WTC11 (cell line): ENCODE measurements at regions not wholly inside any gene's neighbourhood (a gene's known extent, or its start where the extent isn't known, plus 50 kb on each side); places are given as distances from the start of the nearest gene placed in this dataset.

Experiments
- ATAC-seq: fragments of 200-7000 bp; cut with Tn5 transposase; 2 replicates; pipeline ENCODE4 v1.10.0; 2021; ENCODE audit warnings: mild to moderate bottlenecking, moderate library complexity
- CTCF ChIA-PET: fragments of 300-600 bp; sonication (Branson Sonifier 250); formaldehyde crosslinking; loops from one replicate; lab custom pipeline; 2021; ENCODE audit warnings: antibody characterized with exemption; lab: Charles Lee
- POLR2A ChIA-PET: fragments of 350-600 bp; sonication (Branson Sonifier 250); formaldehyde crosslinking; loops from one replicate; lab custom pipeline; 2021; ENCODE audit warnings: antibody characterized with exemption; lab: Charles Lee
- DNase-seq: peaks from one replicate; pipeline ENCODE4 v3.0.0; 2021; ENCODE audit warnings: low spot score
- H3K27ac Mint-ChIP-seq: 2 replicates; pipeline ENCODE4 v1.8.0; 2021; ENCODE audit warnings: mixed read lengths
- H3K27me3 Mint-ChIP-seq: 2 replicates; pipeline ENCODE4 v1.8.0; 2021; ENCODE audit warnings: low read depth, mild to moderate bottlenecking, moderate library complexity, mixed read lengths
- H3K36me3 Mint-ChIP-seq: 2 replicates; pipeline ENCODE4 v1.8.0; 2021; ENCODE audit warnings: mixed read lengths
- H3K4me1 Mint-ChIP-seq: 2 replicates; pipeline ENCODE4 v1.8.0; 2022; ENCODE audit warnings: mixed read lengths
- H3K4me3 Mint-ChIP-seq: 2 replicates; pipeline ENCODE4 v1.8.0; 2021; ENCODE audit warnings: mild to moderate bottlenecking, moderate library complexity, mixed read lengths
- H3K9me3 Mint-ChIP-seq: 2 replicates; pipeline ENCODE4 v1.8.0; 2021; ENCODE audit warnings: mixed read lengths
- ATF1 ChIP-seq: sonication (generic); formaldehyde crosslinking; IDR thresholded peaks from 2 replicates; pipeline ENCODE4 v1.8.1; 2023; ENCODE audit warnings: mild to moderate bottlenecking, moderate library complexity, missing genetic modification reagents
- EMX1 ChIP-seq: fragments of 250-450 bp; sonication (Bioruptor Pico); IDR thresholded peaks from 2 replicates; pipeline ENCODE4 v1.8.0; 2021; ENCODE audit warnings: mild to moderate bottlenecking
- FOXK1 ChIP-seq: sonication (generic); formaldehyde crosslinking; IDR thresholded peaks from 2 replicates; pipeline ENCODE4 v1.8.0; 2022; ENCODE audit warnings: mild to moderate bottlenecking, moderate library complexity, missing genetic modification reagents
- GABPB1 ChIP-seq: sonication (generic); formaldehyde crosslinking; IDR thresholded peaks from 2 replicates; pipeline ENCODE4 v1.8.1; 2023; ENCODE audit warnings: mild to moderate bottlenecking, missing genetic modification reagents
- KAT7 ChIP-seq: sonication (generic); formaldehyde crosslinking; IDR thresholded peaks from 2 replicates; pipeline ENCODE4 v1.8.1; 2023; ENCODE audit warnings: missing genetic modification reagents, mild to moderate bottlenecking, borderline replicate concordance
- NR2C2 ChIP-seq: sonication (generic); formaldehyde crosslinking; IDR thresholded peaks from 2 replicates; pipeline ENCODE4 v1.8.0; 2022; ENCODE audit warnings: mild to moderate bottlenecking, missing genetic modification reagents
- RORB ChIP-seq: fragments of 250-450 bp; sonication (Bioruptor Pico); IDR thresholded peaks from 2 replicates; pipeline ENCODE4 v1.9.0; 2021; ENCODE audit warnings: mild to moderate bottlenecking
- SMAD3 ChIP-seq: sonication (generic); formaldehyde crosslinking; IDR thresholded peaks from 2 replicates; pipeline ENCODE4 v1.8.0; 2022; ENCODE audit warnings: missing genetic modification reagents, mild to moderate bottlenecking, borderline replicate concordance
- SP1 ChIP-seq: sonication (generic); formaldehyde crosslinking; conservative IDR thresholded peaks from 2 replicates; pipeline ENCODE4 v1.8.1; 2022; ENCODE audit warnings: missing genetic modification reagents
- TEAD1 ChIP-seq: sonication (generic); formaldehyde crosslinking; IDR thresholded peaks from 2 replicates; pipeline ENCODE4 v1.8.0; 2022; ENCODE audit warnings: mild to moderate bottlenecking, missing genetic modification reagents
- ZBTB21 ChIP-seq: sonication (generic); formaldehyde crosslinking; IDR thresholded peaks from 2 replicates; pipeline ENCODE4 v1.8.1; 2023; ENCODE audit warnings: mild to moderate bottlenecking, missing genetic modification reagents, borderline replicate concordance
- ZNF317 ChIP-seq: sonication (generic); formaldehyde crosslinking; IDR thresholded peaks from 2 replicates; pipeline ENCODE4 v1.8.1; 2023; ENCODE audit warnings: low read depth, mild to moderate bottlenecking, moderate library complexity, missing genetic modification reagents, borderline replicate concordance
- ZNF416 ChIP-seq: fragments of 250-450 bp; sonication (Bioruptor Pico); IDR thresholded peaks from 2 replicates; pipeline ENCODE4 v1.9.0; 2021; ENCODE audit warnings: mild to moderate bottlenecking, inconsistent platforms
- ZNF671 ChIP-seq: fragments of 250-450 bp; sonication (Bioruptor Pico); IDR thresholded peaks from 2 replicates; pipeline ENCODE4 v1.8.0; 2021; ENCODE audit warnings: mild to moderate bottlenecking
- TF ChIP-seq, protein P1 (sequence below): fragments of 250-450 bp; sonication (Bioruptor Pico); IDR thresholded peaks from 2 replicates; pipeline ENCODE4 v2.1.2; 2022; ENCODE audit warnings: mild to moderate bottlenecking, moderate library complexity
- TF ChIP-seq, protein P2 (sequence below): sonication (generic); formaldehyde crosslinking; IDR thresholded peaks from 2 replicates; pipeline ENCODE4 v1.8.0; 2023; ENCODE audit warnings: missing genetic modification reagents, mild to moderate bottlenecking, borderline replicate concordance
- TF ChIP-seq, protein P3 (sequence below): fragments of 250-450 bp; sonication (Bioruptor Pico); IDR thresholded peaks from 2 replicates; pipeline ENCODE4 v1.9.0; 2021; ENCODE audit warnings: mild to moderate bottlenecking
- TF ChIP-seq, protein P4 (sequence below): sonication (generic); formaldehyde crosslinking; IDR thresholded peaks from 2 replicates; pipeline ENCODE4 v1.8.1; 2022; ENCODE audit warnings: missing genetic modification reagents, borderline replicate concordance
- TF ChIP-seq, protein P5 (sequence below): sonication (generic); formaldehyde crosslinking; IDR thresholded peaks from 2 replicates; pipeline ENCODE4 v1.8.1; 2023; ENCODE audit warnings: mild to moderate bottlenecking, missing genetic modification reagents
- TF ChIP-seq, protein P6 (sequence below): sonication (generic); formaldehyde crosslinking; conservative IDR thresholded peaks from 2 replicates; pipeline ENCODE4 v1.8.1; 2023; ENCODE audit warnings: mild to moderate bottlenecking, low read depth, missing genetic modification reagents, moderate library complexity

DNA sequence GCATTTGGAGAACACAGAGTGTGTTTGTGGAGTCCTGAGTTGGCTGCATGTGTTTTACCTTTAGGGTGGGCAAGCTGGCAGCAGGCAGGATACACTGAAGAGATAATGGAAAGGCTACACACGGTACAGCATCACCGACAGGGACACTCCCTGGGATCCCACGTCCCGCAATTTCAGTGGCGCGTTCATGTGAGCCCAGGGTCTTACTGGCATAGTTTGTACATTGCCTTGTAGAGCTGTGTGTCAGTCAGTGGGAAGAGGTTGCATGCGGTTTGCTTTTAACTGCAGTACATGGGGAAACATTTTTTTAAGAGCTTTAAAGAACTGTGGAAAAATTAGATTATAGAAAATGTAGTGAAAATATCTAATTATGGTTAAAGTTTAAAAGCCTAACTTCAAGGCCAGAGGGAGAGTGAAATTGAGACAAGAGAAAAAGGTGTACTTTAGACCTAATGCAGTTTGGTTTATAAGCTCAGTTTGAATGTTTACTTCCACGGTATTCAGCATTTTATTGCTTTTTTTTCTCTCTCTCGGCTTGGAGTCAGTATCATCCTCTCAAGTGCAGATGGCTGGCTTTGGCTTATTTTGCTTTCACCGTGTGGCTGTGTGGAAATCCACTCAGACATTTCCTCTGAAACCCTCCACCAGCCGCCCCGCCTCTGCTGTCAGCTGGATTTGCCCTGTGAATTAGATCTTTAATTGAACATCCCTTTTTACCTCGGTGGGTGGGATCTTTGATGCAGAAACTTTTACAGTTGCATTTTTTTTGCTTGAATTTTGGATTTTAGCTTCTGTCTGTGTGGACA lies 364.2 kb upstream of the COBL start:
- TF ChIP-seq KAT7 (CRISPR knock-in tag) (no peak), GABPB1 (CRISPR knock-in tag) (no peak), ZNF317 (CRISPR knock-in tag) (no peak), ZNF416 (CRISPR knock-in tag) (no peak), SMAD3 (no peak)
- TF ChIP-seq, protein P1, sequence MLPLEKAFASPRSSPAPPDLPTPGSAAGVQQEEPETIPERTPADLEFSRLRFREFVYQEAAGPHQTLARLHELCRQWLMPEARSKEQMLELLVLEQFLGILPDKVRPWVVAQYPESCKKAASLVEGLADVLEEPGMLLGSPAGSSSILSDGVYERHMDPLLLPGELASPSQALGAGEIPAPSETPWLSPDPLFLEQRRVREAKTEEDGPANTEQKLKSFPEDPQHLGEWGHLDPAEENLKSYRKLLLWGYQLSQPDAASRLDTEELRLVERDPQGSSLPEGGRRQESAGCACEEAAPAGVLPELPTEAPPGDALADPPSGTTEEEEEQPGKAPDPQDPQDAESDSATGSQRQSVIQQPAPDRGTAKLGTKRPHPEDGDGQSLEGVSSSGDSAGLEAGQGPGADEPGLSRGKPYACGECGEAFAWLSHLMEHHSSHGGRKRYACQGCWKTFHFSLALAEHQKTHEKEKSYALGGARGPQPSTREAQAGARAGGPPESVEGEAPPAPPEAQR (CRISPR knock-in tag), result no peak
- TF ChIP-seq, protein P2, sequence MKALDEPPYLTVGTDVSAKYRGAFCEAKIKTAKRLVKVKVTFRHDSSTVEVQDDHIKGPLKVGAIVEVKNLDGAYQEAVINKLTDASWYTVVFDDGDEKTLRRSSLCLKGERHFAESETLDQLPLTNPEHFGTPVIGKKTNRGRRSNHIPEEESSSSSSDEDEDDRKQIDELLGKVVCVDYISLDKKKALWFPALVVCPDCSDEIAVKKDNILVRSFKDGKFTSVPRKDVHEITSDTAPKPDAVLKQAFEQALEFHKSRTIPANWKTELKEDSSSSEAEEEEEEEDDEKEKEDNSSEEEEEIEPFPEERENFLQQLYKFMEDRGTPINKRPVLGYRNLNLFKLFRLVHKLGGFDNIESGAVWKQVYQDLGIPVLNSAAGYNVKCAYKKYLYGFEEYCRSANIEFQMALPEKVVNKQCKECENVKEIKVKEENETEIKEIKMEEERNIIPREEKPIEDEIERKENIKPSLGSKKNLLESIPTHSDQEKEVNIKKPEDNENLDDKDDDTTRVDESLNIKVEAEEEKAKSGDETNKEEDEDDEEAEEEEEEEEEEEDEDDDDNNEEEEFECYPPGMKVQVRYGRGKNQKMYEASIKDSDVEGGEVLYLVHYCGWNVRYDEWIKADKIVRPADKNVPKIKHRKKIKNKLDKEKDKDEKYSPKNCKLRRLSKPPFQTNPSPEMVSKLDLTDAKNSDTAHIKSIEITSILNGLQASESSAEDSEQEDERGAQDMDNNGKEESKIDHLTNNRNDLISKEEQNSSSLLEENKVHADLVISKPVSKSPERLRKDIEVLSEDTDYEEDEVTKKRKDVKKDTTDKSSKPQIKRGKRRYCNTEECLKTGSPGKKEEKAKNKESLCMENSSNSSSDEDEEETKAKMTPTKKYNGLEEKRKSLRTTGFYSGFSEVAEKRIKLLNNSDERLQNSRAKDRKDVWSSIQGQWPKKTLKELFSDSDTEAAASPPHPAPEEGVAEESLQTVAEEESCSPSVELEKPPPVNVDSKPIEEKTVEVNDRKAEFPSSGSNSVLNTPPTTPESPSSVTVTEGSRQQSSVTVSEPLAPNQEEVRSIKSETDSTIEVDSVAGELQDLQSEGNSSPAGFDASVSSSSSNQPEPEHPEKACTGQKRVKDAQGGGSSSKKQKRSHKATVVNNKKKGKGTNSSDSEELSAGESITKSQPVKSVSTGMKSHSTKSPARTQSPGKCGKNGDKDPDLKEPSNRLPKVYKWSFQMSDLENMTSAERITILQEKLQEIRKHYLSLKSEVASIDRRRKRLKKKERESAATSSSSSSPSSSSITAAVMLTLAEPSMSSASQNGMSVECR (CRISPR knock-in tag), result no peak
- peaks cover 6% of the 10 kb centered on the region for H3K4me1 Mint-ChIP-seq
- no peaks in the 10 kb centered on the region for H3K36me3 Mint-ChIP-seq
- no peaks in the 10 kb centered on the region; the same call in 1 of the 2 replicates for H3K27me3 Mint-ChIP-seq
- DNase-seq (no peak), ATAC-seq (no peak)
- POLR2A ChIA-PET, result no interaction called here
- H3K4me3 Mint-ChIP-seq, result no peak overlapping the region
- peaks cover under 1% of the 10 kb centered on the region; the same call in 1 of the 2 replicates for H3K9me3 Mint-ChIP-seq
- H3K27ac Mint-ChIP-seq, result no peak overlapping the region
- CTCF ChIA-PET, result interaction anchor here (1.4 kb wide), 1 partner anchor 250 kb away, joined by 3 read pairs; no protein-coding TSS in a partner anchor

DNA sequence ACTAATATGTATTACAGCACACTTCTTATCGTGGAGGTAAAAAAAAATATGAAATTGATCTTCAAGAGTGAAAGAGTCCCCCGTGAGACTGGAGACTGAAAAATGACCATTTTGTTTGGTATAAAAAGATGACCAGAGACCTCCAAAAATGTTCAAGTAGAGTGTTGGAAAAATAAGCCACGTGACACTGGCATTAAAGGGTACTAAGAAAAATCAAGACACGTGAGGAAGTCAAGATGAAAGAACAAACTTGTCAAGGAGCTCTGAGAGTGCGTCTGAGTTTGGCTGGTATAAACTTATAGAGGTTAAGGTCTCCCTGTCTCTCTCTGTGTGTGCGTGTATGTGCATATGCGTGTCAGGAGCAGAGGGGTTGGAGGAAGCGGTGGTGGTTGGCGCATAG lies 362.7 kb upstream of the COBL start:
- ChIA-PET POLR2A (no interaction called here), CTCF (interaction anchor here (1.0 kb wide), 1 partner anchor 249 kb away, joined by 4 read pairs; no protein-coding TSS in a partner anchor)
- Mint-ChIP-seq H3K27me3 (no peaks in the 10 kb centered on the region; the same call in 1 of the 2 replicates), H3K4me3 (no peak overlapping the region), H3K36me3 (no peaks in the 10 kb centered on the region), H3K27ac (no peak overlapping the region), H3K9me3 (peaks cover 7% of the 10 kb centered on the region), H3K4me1 (peaks cover 6% of the 10 kb centered on the region)
- DNase-seq, result no peak
- no peak for ATAC-seq
- TF ChIP-seq ZBTB21 (CRISPR knock-in tag) (no peak), TEAD1 (CRISPR knock-in tag) (no peak), EMX1 (CRISPR knock-in tag) (no peak), ATF1 (CRISPR knock-in tag) (no peak), FOXK1 (CRISPR knock-in tag) (no peak), NR2C2 (CRISPR knock-in tag) (no peak), SP1 (CRISPR knock-in tag) (no peak), ZNF671 (CRISPR knock-in tag) (no peak), RORB (CRISPR knock-in tag) (no peak)
- TF ChIP-seq, protein P3, sequence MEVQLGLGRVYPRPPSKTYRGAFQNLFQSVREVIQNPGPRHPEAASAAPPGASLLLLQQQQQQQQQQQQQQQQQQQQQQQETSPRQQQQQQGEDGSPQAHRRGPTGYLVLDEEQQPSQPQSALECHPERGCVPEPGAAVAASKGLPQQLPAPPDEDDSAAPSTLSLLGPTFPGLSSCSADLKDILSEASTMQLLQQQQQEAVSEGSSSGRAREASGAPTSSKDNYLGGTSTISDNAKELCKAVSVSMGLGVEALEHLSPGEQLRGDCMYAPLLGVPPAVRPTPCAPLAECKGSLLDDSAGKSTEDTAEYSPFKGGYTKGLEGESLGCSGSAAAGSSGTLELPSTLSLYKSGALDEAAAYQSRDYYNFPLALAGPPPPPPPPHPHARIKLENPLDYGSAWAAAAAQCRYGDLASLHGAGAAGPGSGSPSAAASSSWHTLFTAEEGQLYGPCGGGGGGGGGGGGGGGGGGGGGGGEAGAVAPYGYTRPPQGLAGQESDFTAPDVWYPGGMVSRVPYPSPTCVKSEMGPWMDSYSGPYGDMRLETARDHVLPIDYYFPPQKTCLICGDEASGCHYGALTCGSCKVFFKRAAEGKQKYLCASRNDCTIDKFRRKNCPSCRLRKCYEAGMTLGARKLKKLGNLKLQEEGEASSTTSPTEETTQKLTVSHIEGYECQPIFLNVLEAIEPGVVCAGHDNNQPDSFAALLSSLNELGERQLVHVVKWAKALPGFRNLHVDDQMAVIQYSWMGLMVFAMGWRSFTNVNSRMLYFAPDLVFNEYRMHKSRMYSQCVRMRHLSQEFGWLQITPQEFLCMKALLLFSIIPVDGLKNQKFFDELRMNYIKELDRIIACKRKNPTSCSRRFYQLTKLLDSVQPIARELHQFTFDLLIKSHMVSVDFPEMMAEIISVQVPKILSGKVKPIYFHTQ, result no peak
- TF ChIP-seq, protein P4, sequence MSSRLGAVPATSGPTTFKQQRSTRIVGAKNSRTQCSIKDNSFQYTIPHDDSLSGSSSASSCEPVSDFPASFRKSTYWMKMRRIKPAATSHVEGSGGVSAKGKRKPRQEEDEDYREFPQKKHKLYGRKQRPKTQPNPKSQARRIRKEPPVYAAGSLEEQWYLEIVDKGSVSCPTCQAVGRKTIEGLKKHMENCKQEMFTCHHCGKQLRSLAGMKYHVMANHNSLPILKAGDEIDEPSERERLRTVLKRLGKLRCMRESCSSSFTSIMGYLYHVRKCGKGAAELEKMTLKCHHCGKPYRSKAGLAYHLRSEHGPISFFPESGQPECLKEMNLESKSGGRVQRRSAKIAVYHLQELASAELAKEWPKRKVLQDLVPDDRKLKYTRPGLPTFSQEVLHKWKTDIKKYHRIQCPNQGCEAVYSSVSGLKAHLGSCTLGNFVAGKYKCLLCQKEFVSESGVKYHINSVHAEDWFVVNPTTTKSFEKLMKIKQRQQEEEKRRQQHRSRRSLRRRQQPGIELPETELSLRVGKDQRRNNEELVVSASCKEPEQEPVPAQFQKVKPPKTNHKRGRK (CRISPR knock-in tag), result no peak
- TF ChIP-seq, protein P5, sequence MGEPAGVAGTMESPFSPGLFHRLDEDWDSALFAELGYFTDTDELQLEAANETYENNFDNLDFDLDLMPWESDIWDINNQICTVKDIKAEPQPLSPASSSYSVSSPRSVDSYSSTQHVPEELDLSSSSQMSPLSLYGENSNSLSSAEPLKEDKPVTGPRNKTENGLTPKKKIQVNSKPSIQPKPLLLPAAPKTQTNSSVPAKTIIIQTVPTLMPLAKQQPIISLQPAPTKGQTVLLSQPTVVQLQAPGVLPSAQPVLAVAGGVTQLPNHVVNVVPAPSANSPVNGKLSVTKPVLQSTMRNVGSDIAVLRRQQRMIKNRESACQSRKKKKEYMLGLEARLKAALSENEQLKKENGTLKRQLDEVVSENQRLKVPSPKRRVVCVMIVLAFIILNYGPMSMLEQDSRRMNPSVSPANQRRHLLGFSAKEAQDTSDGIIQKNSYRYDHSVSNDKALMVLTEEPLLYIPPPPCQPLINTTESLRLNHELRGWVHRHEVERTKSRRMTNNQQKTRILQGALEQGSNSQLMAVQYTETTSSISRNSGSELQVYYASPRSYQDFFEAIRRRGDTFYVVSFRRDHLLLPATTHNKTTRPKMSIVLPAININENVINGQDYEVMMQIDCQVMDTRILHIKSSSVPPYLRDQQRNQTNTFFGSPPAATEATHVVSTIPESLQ (CRISPR knock-in tag), result no peak
- TF ChIP-seq, protein P6, sequence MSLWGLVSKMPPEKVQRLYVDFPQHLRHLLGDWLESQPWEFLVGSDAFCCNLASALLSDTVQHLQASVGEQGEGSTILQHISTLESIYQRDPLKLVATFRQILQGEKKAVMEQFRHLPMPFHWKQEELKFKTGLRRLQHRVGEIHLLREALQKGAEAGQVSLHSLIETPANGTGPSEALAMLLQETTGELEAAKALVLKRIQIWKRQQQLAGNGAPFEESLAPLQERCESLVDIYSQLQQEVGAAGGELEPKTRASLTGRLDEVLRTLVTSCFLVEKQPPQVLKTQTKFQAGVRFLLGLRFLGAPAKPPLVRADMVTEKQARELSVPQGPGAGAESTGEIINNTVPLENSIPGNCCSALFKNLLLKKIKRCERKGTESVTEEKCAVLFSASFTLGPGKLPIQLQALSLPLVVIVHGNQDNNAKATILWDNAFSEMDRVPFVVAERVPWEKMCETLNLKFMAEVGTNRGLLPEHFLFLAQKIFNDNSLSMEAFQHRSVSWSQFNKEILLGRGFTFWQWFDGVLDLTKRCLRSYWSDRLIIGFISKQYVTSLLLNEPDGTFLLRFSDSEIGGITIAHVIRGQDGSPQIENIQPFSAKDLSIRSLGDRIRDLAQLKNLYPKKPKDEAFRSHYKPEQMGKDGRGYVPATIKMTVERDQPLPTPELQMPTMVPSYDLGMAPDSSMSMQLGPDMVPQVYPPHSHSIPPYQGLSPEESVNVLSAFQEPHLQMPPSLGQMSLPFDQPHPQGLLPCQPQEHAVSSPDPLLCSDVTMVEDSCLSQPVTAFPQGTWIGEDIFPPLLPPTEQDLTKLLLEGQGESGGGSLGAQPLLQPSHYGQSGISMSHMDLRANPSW (CRISPR knock-in tag), result no peak
